ENCODE measurements at regions not wholly inside any gene's neighbourhood (a gene's known extent, or its start where the extent isn't known, plus 50 kb on each side); places are given as distances from the start of the nearest gene placed in this dataset.

DNA sequence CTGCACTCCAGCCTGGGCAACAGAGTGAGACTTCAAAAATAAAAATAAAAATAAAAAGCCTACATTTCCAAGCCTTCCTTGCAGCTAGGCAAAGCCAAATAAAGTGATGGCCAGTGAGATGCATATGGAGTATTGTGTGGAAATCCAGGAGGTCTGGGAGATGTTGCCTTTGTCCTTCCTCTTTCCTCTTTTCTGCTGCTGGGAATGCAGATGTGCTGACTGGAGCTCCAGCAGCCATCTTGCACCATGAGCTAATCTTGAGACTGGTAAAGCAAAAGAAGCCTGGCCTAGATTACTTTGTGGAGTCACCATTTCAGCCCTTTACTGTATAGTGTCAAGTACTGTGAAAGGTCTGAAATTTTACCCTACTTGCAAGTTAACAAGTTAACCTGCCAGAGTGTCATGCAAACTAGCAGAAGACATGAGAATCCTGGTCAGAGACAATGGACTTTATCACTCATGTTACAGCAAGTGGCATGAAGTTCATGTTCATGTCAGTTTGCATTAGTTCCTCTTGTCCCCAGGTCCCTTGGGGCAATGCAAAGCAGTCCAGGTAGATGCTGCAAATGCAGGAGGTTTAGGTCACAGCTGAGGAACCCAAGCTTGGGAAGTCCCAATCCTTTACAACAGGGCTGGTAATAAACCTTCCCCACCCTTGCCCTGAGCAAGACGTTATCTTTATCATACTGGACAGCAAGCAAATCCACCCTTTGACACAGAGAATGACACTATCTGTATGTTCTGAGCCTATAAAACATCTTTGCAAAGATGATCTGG is 103.1 kb downstream of the TLE3 start:
- DNase-seq (ENCODE audit: low read depth in 2 of 3, low spot score in 2 of 3): no peak

DNA sequence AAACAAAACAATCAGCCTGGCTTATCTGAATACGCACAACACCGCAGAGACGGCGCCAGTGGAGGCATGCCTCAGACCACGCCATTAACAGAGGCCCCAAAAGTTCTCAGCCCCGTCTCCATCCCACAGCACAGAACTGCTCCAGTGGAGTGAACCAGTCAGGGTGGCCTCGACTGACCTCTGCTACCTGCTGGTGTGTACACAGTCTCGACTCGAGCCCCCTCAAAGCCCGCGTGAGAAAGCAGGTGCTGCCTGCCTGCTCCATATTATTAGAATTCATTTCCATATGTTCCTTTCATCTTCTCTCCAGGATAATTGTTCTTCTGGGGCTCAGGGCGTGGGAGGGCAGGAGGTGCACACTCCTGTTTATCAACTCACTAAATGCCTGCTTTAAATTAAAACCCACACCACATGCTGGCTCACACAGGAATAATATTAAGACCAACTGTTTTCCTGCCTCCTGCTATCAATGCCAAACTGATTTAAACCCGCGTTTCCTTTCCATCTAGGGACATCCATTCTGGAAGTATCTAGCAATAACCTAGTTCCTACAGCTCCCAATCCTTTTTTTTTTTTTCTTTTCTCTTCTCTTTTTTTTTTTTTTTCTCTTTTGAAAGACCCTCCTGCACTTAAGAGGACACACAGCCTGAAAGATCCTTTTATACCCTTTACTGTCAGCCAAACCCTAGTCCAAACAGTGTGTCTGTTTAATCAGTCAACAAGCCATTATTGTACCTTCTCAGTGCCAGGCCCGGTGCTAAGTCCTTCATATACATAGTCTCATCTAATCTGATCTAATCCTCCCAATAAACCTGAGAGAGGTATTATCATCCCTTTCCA is 101.2 kb downstream of the TLE3 start:
- DNase-seq (ENCODE audit: low read depth in 2 of 3, low spot score in 2 of 3): no peak

DNA sequence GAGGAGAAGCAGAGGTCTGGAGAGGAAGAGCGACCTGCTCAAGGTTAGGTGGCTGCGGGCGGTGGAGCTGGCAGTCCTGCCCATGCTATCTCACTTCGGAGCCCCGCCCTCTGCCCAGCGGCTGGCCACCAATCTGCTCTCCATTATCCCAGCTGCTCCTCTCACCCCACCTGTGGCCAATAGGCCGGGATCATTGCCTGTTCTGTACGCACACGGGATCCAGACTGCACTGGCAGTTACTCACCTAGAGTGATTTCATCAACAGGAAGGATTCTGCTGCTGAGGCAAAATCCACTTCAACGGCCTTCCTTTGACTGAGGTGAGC is 100.6 kb downstream of the TLE3 start:
- DNase-seq (ENCODE audit: low read depth in 2 of 3, low spot score in 2 of 3): no peak
